Smooth muscle cell (in vitro differentiated cells): ENCODE measurements at regions not wholly inside any gene's neighbourhood (a gene's known extent, or its start where the extent isn't known, plus 50 kb on each side); places are given as distances from the start of the nearest gene placed in this dataset.

Experiments
- DNase-seq: peaks from one replicate; lab custom pipeline; 2025; ENCODE audit not compliant: unreplicated experiment; lab: John Stamatoyannopoulos, UW
- H2AFZ ChIP-seq: fragments of 200-600 bp; sonication (generic); 2 replicates; pipeline ENCODE4 v1.6.0; 2016; ENCODE audit warnings: antibody characterized with exemption, low read depth, mild to moderate bottlenecking
- H3F3A ChIP-seq: fragments of 200-600 bp; sonication (generic); 2 replicates; pipeline ENCODE4 v1.6.0; 2017; ENCODE audit warnings: antibody characterized with exemption, low read depth
- H3K27ac ChIP-seq: fragments of 200-600 bp; sonication (generic); 2 replicates; pipeline ENCODE4 v1.5.1; 2016; ENCODE audit warnings: low read depth, mild to moderate bottlenecking
- H3K27me3 ChIP-seq: fragments of 200-600 bp; sonication (generic); 2 replicates; pipeline ENCODE4 v1.6.1; 2016; ENCODE audit warnings: low read depth, mild to moderate bottlenecking
- H3K36me3 ChIP-seq: fragments of 200-600 bp; sonication (generic); 2 replicates; pipeline ENCODE4 v1.5.1; 2016; ENCODE audit warnings: low read depth
- H3K4me1 ChIP-seq: fragments of 200-600 bp; sonication (generic); 2 replicates; pipeline ENCODE4 v1.5.1; 2016; ENCODE audit warnings: low read depth
- H3K4me2 ChIP-seq: fragments of 200-600 bp; sonication (generic); 2 replicates; pipeline ENCODE4 v1.6.0; 2016; ENCODE audit warnings: mild to moderate bottlenecking
- H3K4me3 ChIP-seq: fragments of 200-600 bp; sonication (generic); 2 replicates; pipeline ENCODE4 v1.5.1; 2016; ENCODE audit warnings: mild to moderate bottlenecking
- H3K79me2 ChIP-seq: fragments of 200-600 bp; sonication (generic); 2 replicates; pipeline ENCODE4 v1.6.0; 2016; ENCODE audit warnings: low read depth, mild to moderate bottlenecking
- H3K9ac ChIP-seq: fragments of 200-600 bp; sonication (generic); 2 replicates; pipeline ENCODE4 v1.6.0; 2016; ENCODE audit warnings: low read depth
- H3K9me3 ChIP-seq: fragments of 200-600 bp; sonication (generic); replicated peaks from 2 replicates; pipeline ENCODE4 v1.5.1; 2016; ENCODE audit warnings: low read depth
- H4K20me1 ChIP-seq: fragments of 200-600 bp; sonication (generic); 2 replicates; pipeline ENCODE4 v1.6.0; 2016; ENCODE audit warnings: low read depth
- WGBS: methylation state at CpG from one replicate; pipeline ENCODE4 v1.1.7; 2016; ENCODE audit warnings: low lambda C conversion rate; 5-methylcytosine and 5-hydroxymethylcytosine counted together
- TF ChIP-seq, protein P1 (sequence below): fragments of 200-600 bp; sonication (generic); IDR thresholded peaks from 2 replicates; pipeline ENCODE4 v1.5.1; 2017; ENCODE audit warnings: borderline replicate concordance, mild to moderate bottlenecking, antibody characterized with exemption; ENCODE audit not compliant: insufficient read depth, poor library complexity, severe bottlenecking

DNA sequence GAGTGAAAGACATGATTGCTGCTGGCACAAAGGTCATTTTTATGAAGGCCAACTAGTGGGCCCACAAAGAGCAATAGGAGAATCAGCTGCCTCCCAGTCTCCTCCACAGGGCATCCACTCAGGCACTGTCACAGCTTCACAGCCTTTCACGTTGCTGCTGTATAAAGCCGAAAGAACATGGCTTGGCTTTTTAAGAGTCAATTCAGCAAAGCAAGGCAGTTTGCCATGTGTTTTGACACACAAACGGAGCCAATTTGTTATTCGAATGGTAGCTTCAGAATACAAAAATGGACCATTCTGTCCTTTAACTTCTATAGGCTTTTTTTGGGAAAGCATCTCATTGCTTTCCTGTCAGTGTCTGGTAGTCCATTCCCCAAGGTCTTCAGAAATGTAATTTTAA lies 283.4 kb upstream of the PARD3B start:
- peaks cover 3% of the 10 kb centered on the region for H3K27me3 ChIP-seq
- H2AFZ ChIP-seq, result no peak overlapping the region
- H3K4me2 ChIP-seq, result no peak overlapping the region
- H3K27ac ChIP-seq, result no peak overlapping the region
- no peaks in the 10 kb centered on the region for H3F3A ChIP-seq
- H3K36me3 ChIP-seq, result no peaks in the 10 kb centered on the region
- no peak overlapping the region for H3K4me3 ChIP-seq
- H3K79me2 ChIP-seq, result no peaks in the 10 kb centered on the region
- no peak for DNase-seq
- TF ChIP-seq, protein P1, sequence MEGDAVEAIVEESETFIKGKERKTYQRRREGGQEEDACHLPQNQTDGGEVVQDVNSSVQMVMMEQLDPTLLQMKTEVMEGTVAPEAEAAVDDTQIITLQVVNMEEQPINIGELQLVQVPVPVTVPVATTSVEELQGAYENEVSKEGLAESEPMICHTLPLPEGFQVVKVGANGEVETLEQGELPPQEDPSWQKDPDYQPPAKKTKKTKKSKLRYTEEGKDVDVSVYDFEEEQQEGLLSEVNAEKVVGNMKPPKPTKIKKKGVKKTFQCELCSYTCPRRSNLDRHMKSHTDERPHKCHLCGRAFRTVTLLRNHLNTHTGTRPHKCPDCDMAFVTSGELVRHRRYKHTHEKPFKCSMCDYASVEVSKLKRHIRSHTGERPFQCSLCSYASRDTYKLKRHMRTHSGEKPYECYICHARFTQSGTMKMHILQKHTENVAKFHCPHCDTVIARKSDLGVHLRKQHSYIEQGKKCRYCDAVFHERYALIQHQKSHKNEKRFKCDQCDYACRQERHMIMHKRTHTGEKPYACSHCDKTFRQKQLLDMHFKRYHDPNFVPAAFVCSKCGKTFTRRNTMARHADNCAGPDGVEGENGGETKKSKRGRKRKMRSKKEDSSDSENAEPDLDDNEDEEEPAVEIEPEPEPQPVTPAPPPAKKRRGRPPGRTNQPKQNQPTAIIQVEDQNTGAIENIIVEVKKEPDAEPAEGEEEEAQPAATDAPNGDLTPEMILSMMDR, result no peak
- H4K20me1 ChIP-seq, result no peaks in the 10 kb centered on the region
- no peak overlapping the region for H3K9ac ChIP-seq
- H3K4me1 ChIP-seq, result peaks cover 23% of the 10 kb centered on the region
- no peaks in the 10 kb centered on the region for H3K9me3 ChIP-seq
- 83% methylated on average over 4 of the region's 4 CpGs for WGBS

GRCh38 chr2:204264085-204264553 lies 281.2 kb upstream of the PARD3B start:
- Histone ChIP-seq H3K4me1 (peaks cover 23% of the 10 kb centered on the region), H3F3A (no peaks in the 10 kb centered on the region), H3K4me3 (no peak overlapping the region), H4K20me1 (no peaks in the 10 kb centered on the region), H3K9me3 (no peaks in the 10 kb centered on the region), H3K27ac (no peak overlapping the region), H3K27me3 (peaks cover 3% of the 10 kb centered on the region), H3K9ac (no peak overlapping the region), H3K4me2 (no peak overlapping the region), H3K79me2 (no peaks in the 10 kb centered on the region), H2AFZ (no peak overlapping the region), H3K36me3 (no peaks in the 10 kb centered on the region)
- 49% methylated on average over 16 of the region's 16 CpGs for WGBS
- TF ChIP-seq, protein P1, result no peak
- DNase-seq, result no peak

DNA sequence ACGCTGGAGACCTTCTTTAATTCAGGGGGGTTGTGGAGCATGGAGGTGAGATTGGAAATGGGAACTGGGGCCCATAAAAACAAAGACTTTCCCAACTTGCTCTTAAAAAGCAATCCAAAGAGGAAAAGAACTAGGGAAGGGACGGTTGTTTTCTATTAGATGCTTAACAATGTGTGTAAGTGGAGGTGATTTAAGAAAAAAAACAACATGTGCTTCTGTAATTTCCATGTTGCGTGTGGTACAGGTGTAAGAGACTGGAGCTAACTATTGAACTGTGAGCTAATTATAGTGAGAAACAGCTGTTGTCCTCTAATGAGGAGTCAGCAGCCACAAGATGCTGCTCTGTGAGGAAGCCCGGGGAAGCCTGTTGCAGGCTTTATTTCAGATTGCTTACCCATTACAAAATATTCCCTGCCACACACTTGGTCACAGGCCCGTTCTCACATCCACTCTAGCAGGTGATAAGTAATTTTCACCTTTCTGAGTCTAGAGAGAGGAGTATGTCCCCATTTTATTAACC lies 280.6 kb upstream of the PARD3B start:
- 68% methylated on average over 5 of the region's 5 CpGs for WGBS
- Histone ChIP-seq H3K9ac (no peak overlapping the region), H3K36me3 (no peaks in the 10 kb centered on the region), H3K4me2 (no peak overlapping the region), H3K27me3 (peaks cover 3% of the 10 kb centered on the region), H2AFZ (no peak overlapping the region), H3K4me1 (peaks cover 23% of the 10 kb centered on the region), H3K9me3 (no peaks in the 10 kb centered on the region), H3F3A (no peaks in the 10 kb centered on the region), H3K4me3 (no peak overlapping the region), H3K27ac (no peak overlapping the region), H3K79me2 (no peaks in the 10 kb centered on the region), H4K20me1 (no peaks in the 10 kb centered on the region)
- TF ChIP-seq, protein P1, result no peak
- DNase-seq, result no peak

- peaks cover 3% of the 10 kb centered on the region for H3K27me3 ChIP-seq
- TF ChIP-seq, protein P1, result no peak
- H3K27ac ChIP-seq, result no peak overlapping the region
- H3K9me3 ChIP-seq, result no peaks in the 10 kb centered on the region
- H4K20me1 ChIP-seq, result no peaks in the 10 kb centered on the region
- no peak overlapping the region for H3K4me2 ChIP-seq
- no peaks in the 10 kb centered on the region for H3K36me3 ChIP-seq
- no peak overlapping the region for H2AFZ ChIP-seq
- no peak overlapping the region for H3K9ac ChIP-seq
- WGBS, result 85% methylated on average over 7 of the region's 7 CpGs
- DNase-seq, result no peak
- H3F3A ChIP-seq, result no peaks in the 10 kb centered on the region
- no peaks in the 10 kb centered on the region for H3K79me2 ChIP-seq
- H3K4me1 ChIP-seq, result peaks cover 23% of the 10 kb centered on the region
- H3K4me3 ChIP-seq, result no peak overlapping the region
These were observed 279.5 kb upstream of the PARD3B start for GRCh38 chr2:204265681-204266181.
